Lower leg skin (tissue), 3 donors: ENCODE measurements at regions not wholly inside any gene's neighbourhood (a gene's known extent, or its start where the extent isn't known, plus 50 kb on each side); places are given as distances from the start of the nearest gene placed in this dataset.

ENCODE experiments used
- POLR2A ChIP-seq, 2 donors: fragments of 450-650 bp; IDR thresholded peaks; one replicate each; pipeline ENCODE4 v1.6.1; 2016 to 2017; ENCODE audit warnings: antibody characterized with exemption in 2 of 2, mild to moderate bottlenecking in 1 of 2, moderate library complexity in 1 of 2
- TF ChIP-seq, protein P1 (sequence below), 3 donors: fragments of 450-650 bp; IDR thresholded peaks; one replicate each; pipeline ENCODE4 v1.5.1; 2016; ENCODE audit warnings: antibody characterized with exemption in 3 of 3, mild to moderate bottlenecking in 3 of 3, moderate library complexity in 2 of 3

DNA sequence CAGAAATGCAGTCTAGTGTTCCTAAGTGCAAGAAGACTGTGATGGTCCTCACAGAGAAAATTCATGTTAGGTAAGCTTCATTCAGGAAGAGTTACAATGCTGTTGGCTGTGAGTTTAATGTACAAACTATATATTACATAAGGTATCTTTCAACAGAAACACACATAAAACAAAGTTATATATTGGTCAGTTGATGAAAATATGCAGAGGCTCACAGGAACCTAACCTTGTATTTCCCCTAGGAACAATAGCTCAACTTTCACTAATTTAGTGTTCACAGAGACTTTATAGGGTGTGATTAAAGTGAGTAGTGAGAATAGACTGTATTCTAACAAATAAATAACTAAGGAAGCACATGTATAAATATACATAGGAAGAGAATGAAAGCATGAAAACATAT, 676.9 kb upstream of the ADGRL4 start:
- TF ChIP-seq, protein P1, sequence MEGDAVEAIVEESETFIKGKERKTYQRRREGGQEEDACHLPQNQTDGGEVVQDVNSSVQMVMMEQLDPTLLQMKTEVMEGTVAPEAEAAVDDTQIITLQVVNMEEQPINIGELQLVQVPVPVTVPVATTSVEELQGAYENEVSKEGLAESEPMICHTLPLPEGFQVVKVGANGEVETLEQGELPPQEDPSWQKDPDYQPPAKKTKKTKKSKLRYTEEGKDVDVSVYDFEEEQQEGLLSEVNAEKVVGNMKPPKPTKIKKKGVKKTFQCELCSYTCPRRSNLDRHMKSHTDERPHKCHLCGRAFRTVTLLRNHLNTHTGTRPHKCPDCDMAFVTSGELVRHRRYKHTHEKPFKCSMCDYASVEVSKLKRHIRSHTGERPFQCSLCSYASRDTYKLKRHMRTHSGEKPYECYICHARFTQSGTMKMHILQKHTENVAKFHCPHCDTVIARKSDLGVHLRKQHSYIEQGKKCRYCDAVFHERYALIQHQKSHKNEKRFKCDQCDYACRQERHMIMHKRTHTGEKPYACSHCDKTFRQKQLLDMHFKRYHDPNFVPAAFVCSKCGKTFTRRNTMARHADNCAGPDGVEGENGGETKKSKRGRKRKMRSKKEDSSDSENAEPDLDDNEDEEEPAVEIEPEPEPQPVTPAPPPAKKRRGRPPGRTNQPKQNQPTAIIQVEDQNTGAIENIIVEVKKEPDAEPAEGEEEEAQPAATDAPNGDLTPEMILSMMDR (IDR thresholded peaks at IDR 0.05), result no peak
- TF ChIP-seq POLR2A (IDR thresholded peaks at IDR 0.05), result no peak
